Dendritic cell treated with granulocyte-macrophage colony-stimulating factor and Interleukin-4, amounts not matched to agents 40 ng/mL and 50 ng/mL, for 4 days (primary cell): ENCODE measurements at regions not wholly inside any gene's neighbourhood (a gene's known extent, or its start where the extent isn't known, plus 50 kb on each side); places are given as distances from the start of the nearest gene placed in this dataset.

ENCODE experiments used
- H3K27ac Mint-ChIP-seq: one replicate; pipeline ENCODE4 v1.8.0; 2022; ENCODE audit warnings: mild to moderate bottlenecking, mixed read lengths
- H3K27me3 Mint-ChIP-seq: one replicate; pipeline ENCODE4 v1.8.0; 2022; ENCODE audit warnings: mild to moderate bottlenecking, mixed read lengths
- H3K36me3 Mint-ChIP-seq: one replicate; pipeline ENCODE4 v1.8.0; 2022; ENCODE audit warnings: low read depth, mixed read lengths
- H3K4me1 Mint-ChIP-seq: one replicate; pipeline ENCODE4 v1.8.0; 2022; ENCODE audit warnings: low read depth, mixed read lengths
- H3K4me3 Mint-ChIP-seq: one replicate; pipeline ENCODE4 v1.8.0; 2022; ENCODE audit warnings: mild to moderate bottlenecking, moderate library complexity, mixed read lengths
- H3K9me3 Mint-ChIP-seq: one replicate; pipeline ENCODE4 v1.8.0; 2022; ENCODE audit warnings: mixed read lengths
- intact Hi-C: fragments of 100-400 bp; cut with micrococcal nuclease; formaldehyde crosslinking; loops from one replicate; pipeline ENCODE4 v1.15.0; 2022

DNA sequence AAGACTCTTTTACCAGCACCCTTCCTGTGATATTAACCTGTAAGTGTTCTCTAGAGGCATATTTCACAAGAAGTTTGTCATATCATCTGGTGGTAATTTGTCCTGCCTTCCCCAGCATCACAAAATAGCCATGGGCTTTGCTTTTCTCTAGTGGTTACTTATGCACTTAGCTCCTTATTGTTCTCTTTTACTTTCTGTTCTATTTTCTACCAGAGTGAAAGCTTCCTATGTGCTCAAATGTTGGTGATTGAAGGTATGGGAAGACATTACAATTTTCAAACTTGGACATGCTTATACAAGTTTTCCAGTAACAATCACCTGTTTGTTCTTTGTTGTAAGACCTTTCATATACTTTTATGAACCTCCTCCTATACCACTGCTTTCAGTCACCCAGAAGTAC, 87.0 kb upstream of the KCNH7 start:
- H3K36me3 Mint-ChIP-seq: no peaks in the 10 kb centered on the region
- H3K27me3 Mint-ChIP-seq: no peaks in the 10 kb centered on the region
- H3K4me1 Mint-ChIP-seq: peaks cover 6% of the 10 kb centered on the region
- H3K9me3 Mint-ChIP-seq: no peaks in the 10 kb centered on the region
- H3K4me3 Mint-ChIP-seq: no peak overlapping the region
- intact Hi-C loops: no loop called here
- H3K27ac Mint-ChIP-seq: no peak overlapping the region

DNA sequence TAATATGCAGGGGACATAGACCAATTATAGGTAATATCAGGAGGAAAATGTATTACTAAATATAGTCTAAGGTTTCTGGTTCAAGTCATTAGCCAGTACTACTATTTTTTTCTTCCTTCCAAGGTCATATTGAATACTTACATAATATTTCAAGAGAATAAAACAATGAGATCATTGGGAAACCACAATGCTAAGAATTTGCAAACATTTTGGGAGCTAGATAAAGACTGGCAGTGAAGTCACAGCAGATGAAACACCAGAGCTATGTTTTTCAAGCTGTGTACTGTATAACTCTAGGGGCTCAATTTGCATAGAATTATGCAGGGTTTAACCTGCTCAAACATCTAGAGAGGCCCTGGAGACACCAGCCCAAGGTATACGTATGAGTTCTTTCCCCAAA, 80.5 kb upstream of the KCNH7 start:
- Mint-ChIP-seq H3K27me3 (no peaks in the 10 kb centered on the region), H3K9me3 (peaks cover 10% of the 10 kb centered on the region), H3K4me3 (no peak overlapping the region), H3K36me3 (no peaks in the 10 kb centered on the region), H3K4me1 (no peaks in the 10 kb centered on the region), H3K27ac (no peak overlapping the region)
- intact Hi-C loops: no loop called here

DNA sequence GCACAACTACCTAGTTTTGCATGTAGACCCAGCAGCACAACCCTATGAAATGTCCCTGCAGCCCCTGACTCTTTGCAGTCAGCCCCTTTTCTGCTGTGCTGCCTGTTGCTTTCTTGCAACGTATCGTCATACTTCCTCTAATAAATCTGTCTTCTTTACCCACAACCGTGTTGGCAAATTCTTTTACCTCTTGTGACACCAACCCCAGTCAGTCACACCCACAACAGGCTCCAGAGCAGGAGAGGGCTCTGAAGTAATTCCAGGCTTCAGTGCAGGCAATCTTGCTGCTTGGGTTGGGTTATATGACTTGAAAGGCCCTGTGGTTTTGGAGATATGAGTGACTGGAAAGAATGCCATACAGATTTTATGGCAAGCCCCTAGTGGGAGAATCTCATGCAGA, 79.1 kb upstream of the KCNH7 start:
- H3K27me3 Mint-ChIP-seq: no peaks in the 10 kb centered on the region
- no peak overlapping the region for H3K4me3 Mint-ChIP-seq
- peaks cover 19% of the 10 kb centered on the region for H3K9me3 Mint-ChIP-seq
- intact Hi-C loops: no loop called here
- no peaks in the 10 kb centered on the region for H3K36me3 Mint-ChIP-seq
- no peaks in the 10 kb centered on the region for H3K4me1 Mint-ChIP-seq
- H3K27ac Mint-ChIP-seq: no peak overlapping the region

DNA sequence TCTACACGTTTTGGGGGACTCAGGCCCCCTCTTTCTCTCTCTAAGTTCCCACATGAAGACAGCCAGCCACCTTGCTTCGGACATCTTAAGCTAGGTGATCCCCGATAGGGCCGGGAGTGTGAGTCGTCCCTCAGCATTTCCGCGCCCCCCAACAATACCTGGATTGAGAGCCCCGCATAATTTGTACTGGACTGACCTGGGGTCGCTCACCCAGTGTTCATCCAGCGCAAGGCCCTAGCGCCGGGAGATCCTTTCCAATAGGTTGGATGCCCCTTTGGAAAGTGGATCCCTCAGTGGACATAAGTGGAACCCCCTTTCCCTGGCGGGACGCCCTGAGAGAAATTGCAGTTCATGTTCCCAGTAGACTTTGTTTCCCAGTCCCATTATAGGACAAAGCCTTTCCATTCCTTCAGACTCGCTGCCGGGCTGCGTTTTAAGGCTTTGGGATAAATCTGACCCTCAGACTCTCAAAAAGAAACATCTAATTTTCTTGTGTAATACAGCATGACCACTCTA, 77.8 kb upstream of the KCNH7 start:
- intact Hi-C loops: no loop called here
- Mint-ChIP-seq H3K4me3 (no peak overlapping the region), H3K9me3 (peaks cover 19% of the 10 kb centered on the region), H3K27ac (no peak overlapping the region), H3K27me3 (no peaks in the 10 kb centered on the region), H3K36me3 (no peaks in the 10 kb centered on the region), H3K4me1 (no peaks in the 10 kb centered on the region)

DNA sequence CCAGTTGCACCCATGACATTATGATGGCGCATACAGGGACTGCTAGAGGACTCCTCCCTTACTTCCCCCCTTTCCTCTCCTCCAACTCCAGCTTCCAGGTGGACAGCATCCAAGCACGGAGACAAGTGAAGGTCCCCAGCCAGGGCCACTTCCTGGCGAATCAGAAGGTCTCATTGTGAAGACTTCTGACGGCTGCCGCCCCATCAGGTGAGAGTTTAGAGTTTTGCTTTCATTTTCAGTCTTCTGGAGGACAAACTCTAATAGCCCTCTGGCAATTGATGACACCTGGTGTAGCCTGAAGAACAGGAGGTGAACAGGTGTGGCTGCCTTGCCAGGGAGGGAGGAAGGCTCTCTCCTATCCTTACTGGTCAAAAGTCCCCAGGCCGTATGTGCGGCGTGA, 77.3 kb upstream of the KCNH7 start:
- no peaks in the 10 kb centered on the region for H3K27me3 Mint-ChIP-seq

DNA sequence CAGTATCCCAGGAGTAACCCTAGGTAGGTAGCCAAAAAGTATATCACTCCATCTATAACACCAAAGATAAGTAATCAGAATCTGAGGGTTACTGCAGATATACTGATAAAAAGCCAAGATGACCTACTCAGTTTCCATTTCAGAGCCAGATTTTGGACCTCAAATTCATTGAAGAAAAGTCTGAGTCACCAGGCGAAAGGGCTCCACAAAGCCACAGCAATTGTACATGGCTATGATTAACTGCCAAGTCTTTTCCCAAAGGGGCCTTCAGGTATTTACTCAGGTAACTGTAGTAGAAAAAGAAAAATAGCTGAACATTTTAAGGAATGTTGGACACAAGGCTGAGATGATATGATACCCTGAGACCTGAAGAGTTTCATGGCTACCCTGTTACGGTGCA, 75.6 kb upstream of the KCNH7 start:
- no peak overlapping the region for H3K4me3 Mint-ChIP-seq
- no peak overlapping the region for H3K27ac Mint-ChIP-seq

More for the DNA sequence above, 77.3 kb upstream of the KCNH7 start:
- peaks cover 19% of the 10 kb centered on the region for H3K9me3 Mint-ChIP-seq
- intact Hi-C loops: no loop called here
- H3K36me3 Mint-ChIP-seq: no peaks in the 10 kb centered on the region
- H3K27ac Mint-ChIP-seq: no peak overlapping the region
- no peak overlapping the region for H3K4me3 Mint-ChIP-seq
- H3K4me1 Mint-ChIP-seq: no peaks in the 10 kb centered on the region

DNA sequence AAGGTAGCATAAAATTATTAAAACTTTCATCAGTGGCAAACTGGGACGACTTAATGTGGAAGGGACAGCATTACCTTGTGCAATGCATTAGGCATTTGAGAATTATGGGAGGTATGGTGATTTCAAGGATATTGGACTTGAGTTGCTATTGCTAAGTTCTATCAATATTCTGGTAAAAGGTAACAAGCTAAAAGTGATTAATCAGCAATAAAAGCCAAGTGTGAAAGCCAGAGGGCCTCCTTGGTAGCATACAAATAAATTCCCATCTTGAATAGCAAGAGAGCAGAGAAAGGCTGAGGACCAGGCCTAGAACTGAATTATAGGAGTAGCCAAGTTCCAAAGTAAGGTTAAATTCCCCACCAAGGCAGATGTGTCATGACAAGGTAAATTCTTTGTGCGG, 74.2 kb upstream of the KCNH7 start:
- H3K36me3 Mint-ChIP-seq: no peaks in the 10 kb centered on the region
- no peaks in the 10 kb centered on the region for H3K4me1 Mint-ChIP-seq
- no peak overlapping the region for H3K27ac Mint-ChIP-seq
- no peak overlapping the region for H3K4me3 Mint-ChIP-seq
- intact Hi-C loops: no loop called here
- H3K9me3 Mint-ChIP-seq: peaks cover 19% of the 10 kb centered on the region
- peaks cover 1% of the 10 kb centered on the region for H3K27me3 Mint-ChIP-seq

More for the DNA sequence above, 75.6 kb upstream of the KCNH7 start:
- H3K4me1 Mint-ChIP-seq: no peaks in the 10 kb centered on the region
- intact Hi-C loops: no loop called here
- H3K27me3 Mint-ChIP-seq: no peaks in the 10 kb centered on the region
- H3K9me3 Mint-ChIP-seq: peaks cover 19% of the 10 kb centered on the region
- H3K36me3 Mint-ChIP-seq: no peaks in the 10 kb centered on the region

DNA sequence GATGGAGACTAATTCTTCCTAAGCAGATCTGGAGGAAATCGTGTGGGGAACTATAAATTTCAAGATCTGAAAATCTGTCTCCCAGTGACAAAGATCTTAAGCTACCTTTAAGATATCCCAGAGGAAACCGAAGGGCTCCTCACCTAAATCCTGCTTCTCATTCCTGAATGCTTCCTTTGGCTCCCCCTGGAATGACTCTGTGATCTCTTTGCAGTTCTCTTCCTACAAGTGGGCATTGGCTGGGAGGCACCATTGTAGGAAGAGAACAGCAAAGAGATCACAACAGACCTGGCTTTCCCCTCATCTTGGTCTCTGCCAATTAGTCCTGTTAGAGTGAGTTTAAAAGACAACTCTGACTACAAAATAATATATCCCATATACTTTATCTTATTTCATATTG, 70.0 kb upstream of the KCNH7 start:
- Mint-ChIP-seq H3K4me3 (no peak overlapping the region), H3K27ac (no peak overlapping the region), H3K36me3 (no peaks in the 10 kb centered on the region), H3K9me3 (peaks cover 5% of the 10 kb centered on the region), H3K4me1 (no peaks in the 10 kb centered on the region), H3K27me3 (peaks cover 1% of the 10 kb centered on the region)
- intact Hi-C loops: no loop called here

DNA sequence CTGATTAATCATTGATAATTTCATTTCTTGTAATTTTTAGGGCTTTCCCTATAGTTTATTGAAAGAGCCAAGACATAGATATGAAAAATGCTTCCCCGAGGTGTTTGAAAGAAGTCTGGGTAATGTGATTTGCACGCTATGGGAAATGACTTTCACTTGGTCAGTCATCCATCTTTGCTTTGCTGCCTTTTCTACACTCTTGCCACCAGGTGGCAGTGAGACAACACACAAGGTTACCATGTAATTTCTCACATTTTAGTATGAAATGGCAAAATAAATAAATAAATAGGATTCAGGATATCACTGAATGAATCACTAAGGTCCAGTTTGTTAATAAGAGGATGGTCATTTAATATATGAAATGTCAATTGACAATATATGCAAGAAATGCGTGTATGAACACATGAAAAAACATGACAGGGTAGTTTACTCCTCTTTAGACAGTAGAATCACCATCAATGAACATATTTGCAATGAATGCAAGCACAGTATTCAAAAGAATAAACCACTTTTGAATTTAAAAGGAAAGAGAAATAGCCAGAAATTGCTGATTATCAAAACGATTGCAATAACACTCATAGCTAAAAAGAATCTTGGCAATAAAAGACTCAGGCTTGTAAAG, 52.2 kb upstream of the KCNH7 start:
- H3K36me3 Mint-ChIP-seq: no peaks in the 10 kb centered on the region
- no peak overlapping the region for H3K4me3 Mint-ChIP-seq
- intact Hi-C loops: loop anchor here (5.0 kb wide), 1 partner anchor 1172 kb away; no protein-coding TSS in a partner anchor
- no peak overlapping the region for H3K27ac Mint-ChIP-seq
- no peaks in the 10 kb centered on the region for H3K27me3 Mint-ChIP-seq
- H3K4me1 Mint-ChIP-seq: no peaks in the 10 kb centered on the region
- H3K9me3 Mint-ChIP-seq: no peaks in the 10 kb centered on the region

DNA sequence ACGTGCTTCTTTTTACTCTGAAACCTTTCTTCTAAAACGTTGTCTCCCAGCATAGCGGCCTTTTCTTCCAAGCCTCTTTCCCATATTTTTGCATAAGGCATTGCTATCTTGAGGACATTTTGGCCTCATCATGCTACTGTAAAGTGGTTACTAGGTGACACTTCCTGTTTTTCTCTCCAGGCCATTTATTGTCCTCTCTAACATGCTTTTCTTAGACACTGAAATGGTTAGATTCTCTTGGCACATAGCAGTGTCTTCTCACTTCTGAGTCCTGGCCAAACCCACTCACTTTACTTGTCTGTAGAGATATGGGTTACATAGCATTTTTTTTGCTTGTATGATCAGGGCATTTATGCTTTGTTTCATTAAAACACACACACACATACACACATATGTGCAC, 50.1 kb upstream of the KCNH7 start:
- H3K4me3 Mint-ChIP-seq: no peak overlapping the region
- intact Hi-C loops: loop anchor here (5.0 kb wide), 1 partner anchor 244 kb away; no protein-coding TSS in a partner anchor

More for the DNA sequence above, 50.1 kb upstream of the KCNH7 start:
- Mint-ChIP-seq H3K36me3 (no peaks in the 10 kb centered on the region), H3K4me1 (no peaks in the 10 kb centered on the region), H3K27ac (no peak overlapping the region), H3K9me3 (no peaks in the 10 kb centered on the region), H3K27me3 (no peaks in the 10 kb centered on the region)
